ENCODE measurements at regions not wholly inside any gene's neighbourhood (a gene's known extent, or its start where the extent isn't known, plus 50 kb on each side); places are given as distances from the start of the nearest gene placed in this dataset.

DNA sequence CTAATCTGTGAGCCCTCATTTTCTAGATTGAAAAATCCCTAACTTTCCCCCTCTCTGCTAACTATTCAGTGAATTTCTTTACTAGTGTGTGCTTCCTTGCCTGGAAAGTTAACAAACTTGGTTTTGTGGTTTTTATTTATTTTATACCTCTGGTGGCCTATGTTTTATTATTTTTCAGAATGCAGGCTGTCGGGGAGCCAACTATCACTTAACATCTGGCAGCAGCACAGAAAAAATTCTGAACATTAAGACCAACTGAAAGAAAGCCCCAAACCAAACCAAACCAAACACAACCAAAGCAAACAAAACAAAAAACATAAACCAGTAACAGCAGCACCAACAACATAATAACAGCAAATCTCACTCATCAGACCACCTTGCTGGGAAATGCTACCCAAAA, 109.0 kb upstream of the KL start:
- no peak for DNase-seq (ENCODE audit: low read depth in 2 of 2)

DNA sequence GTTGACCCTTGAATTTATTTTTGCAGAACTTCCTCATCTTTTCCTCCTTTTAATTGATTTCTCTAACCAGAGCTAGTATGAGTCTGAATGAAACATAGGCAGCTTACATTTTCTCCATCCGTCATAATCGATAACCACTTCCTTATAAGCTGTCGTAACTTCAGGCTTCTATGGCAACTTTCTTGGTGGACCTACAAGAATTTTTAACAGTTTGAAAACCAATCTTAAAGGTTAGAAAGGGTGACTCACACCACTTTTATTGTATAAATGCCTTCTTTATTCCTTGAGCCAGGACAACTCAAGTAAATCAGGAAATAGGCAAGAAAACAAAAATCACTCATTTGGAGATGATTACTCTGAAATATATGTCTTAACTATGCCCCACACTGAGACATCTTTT, 105.7 kb upstream of the KL start:
- no peak for DNase-seq (ENCODE audit: low read depth in 2 of 2)

GRCh38 chr13:32911506-32911905, 104.7 kb upstream of the KL start:
- DNase-seq (ENCODE audit: low read depth in 2 of 2): no peak

GRCh38 chr13:32914686-32915085, 101.5 kb upstream of the KL start:
- DNase-seq (ENCODE audit: low read depth in 2 of 2): no peak

- no peak for DNase-seq (ENCODE audit: low read depth in 2 of 2)
Measured at GRCh38 chr13:32917504-32917903, 98.7 kb upstream of the KL start.

- DNase-seq (ENCODE audit: low read depth in 2 of 2): no peak
Measured at GRCh38 chr13:32923725-32924124, 92.5 kb upstream of the KL start.

DNA sequence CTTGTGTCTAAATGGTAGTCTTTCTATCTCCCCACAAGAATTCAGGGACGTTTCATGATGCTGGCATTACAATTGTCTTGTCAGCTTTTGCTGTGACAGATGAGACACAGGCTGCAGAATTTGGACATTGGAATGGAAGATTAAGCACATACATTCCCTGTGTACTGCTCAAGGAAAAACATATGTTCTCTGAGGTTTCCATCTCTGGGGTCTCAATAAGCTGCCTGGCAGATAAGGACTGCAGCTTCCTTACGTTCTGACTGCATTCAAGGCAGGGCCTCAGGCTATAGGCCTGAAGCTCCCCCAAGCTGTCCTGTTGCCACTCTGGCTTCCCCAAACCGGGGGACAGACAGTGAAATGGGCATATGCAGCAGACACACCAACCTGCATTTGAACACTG, 91.3 kb upstream of the KL start:
- DNase-seq (ENCODE audit: low read depth in 2 of 2): no peak

- DNase-seq (ENCODE audit: low read depth in 2 of 2): no peak
Measured at GRCh38 chr13:32925506-32925905, 90.7 kb upstream of the KL start.

- DNase-seq (ENCODE audit: low read depth in 2 of 2): no peak
Measured at GRCh38 chr13:32932376-32932775, 83.8 kb upstream of the KL start.

GRCh38 chr13:32936716-32937115, 79.5 kb upstream of the KL start:
- no peak for DNase-seq (ENCODE audit: low read depth in 2 of 2)

DNA sequence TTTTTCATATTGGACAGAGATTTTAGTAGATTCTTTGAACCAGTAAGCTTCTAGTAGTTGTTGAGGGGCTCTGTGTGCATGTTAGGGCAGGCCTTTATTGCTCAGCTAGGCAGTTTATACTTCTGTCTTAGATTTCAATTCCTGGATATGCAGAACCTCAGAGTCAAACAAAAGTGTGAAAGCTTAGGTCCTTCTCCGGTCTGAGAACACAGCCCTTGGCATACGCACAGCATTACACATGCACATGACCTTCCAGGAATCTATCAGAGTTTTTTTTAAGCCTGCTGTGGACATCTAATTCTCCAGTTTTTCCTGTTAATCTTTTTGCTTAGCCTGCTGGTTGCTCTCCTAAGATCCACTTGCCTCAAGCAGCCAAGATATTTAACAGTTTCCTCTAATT, 77.9 kb upstream of the KL start:
- DNase-seq (ENCODE audit: low read depth in 2 of 2): no peak

- DNase-seq (ENCODE audit: low read depth in 2 of 2): no peak
Measured at GRCh38 chr13:32938907-32939306, 77.3 kb upstream of the KL start.

GRCh38 chr13:32940601-32941000, 75.6 kb upstream of the KL start:
- DNase-seq (ENCODE audit: low read depth in 2 of 2): no peak

DNA sequence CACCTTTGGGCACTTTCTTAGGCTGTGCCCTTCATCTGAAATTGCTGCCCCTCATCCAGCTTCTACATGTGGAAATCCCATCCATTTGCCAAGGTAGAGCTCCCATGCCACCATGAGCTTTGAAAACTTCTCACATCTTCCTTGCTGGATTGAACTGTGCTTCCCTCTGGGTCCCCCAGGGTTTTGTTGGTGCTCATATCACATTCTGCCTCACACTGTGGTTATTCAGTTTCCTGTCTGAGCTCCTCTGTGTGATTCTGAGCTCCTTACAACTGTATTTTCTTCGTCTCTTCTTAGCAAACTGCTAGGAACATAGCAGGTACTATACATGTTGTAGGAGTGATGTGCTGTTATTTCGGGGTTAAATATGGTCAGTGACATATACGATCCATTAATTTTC, 74.9 kb upstream of the KL start:
- DNase-seq (ENCODE audit: low read depth in 2 of 2): no peak

DNA sequence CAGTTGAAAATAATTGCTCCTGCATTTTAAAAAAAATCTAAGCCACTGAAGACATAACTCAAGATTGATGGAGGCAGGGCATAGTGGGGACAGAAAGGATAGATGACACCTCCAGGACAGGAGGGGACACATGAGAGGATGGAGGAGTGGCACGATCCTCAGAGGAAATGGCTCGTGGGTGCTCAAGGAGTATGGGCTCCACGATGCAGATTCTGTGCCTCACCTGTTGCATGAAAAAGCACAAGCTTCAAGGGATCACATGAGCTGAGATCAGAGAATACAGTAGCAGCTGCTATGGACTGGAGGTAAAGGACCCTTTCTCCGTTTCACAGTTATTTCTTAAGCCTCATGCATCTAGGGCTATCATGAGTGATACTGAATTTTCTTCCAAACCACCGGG, 69.7 kb upstream of the KL start:
- no peak for DNase-seq (ENCODE audit: low read depth in 2 of 2)

- no peak for DNase-seq (ENCODE audit: low read depth in 2 of 2)
Measured at GRCh38 chr13:32947411-32948276, 68.6 kb upstream of the KL start.

DNA sequence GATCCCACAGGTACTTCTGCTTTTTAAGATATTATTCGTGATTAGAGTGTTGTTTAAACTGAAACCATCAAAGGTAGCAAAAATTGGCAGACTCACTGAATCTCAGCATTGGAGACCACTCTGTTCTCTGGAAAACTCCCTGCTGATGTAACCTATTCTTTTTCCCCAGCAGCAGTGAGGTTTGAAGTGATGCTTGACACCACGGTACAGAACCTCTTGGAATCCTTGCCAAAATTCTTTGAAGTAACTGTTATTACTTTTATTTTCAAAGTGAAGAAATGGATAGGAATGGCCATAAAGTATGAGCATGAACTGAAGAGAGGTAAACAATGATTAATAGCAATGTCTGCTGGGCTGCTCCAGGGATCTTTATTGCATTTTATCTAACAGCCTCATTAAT, 66.4 kb upstream of the KL start:
- no peak for DNase-seq (ENCODE audit: low read depth in 2 of 2)

DNA sequence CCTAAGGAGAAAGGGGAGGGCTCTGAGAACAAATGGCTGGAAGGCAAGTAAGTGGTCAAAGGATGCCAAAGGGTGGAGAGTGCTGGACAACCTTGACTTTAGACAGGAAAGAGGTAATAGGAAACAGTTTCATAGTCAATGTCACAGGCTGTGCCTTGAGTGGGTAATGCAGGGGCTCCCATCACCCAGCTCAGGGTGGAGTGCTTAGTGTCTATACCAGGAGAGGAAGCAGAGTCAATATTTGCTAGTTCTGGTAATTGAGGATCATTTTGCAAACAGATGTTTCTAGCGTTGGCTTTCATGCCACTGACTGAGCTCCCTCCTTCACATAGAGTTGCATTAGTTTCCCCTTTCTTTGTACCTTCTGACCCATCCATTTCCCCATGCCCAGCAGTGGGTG, 64.6 kb upstream of the KL start:
- no peak for DNase-seq (ENCODE audit: low read depth in 2 of 2)

DNA sequence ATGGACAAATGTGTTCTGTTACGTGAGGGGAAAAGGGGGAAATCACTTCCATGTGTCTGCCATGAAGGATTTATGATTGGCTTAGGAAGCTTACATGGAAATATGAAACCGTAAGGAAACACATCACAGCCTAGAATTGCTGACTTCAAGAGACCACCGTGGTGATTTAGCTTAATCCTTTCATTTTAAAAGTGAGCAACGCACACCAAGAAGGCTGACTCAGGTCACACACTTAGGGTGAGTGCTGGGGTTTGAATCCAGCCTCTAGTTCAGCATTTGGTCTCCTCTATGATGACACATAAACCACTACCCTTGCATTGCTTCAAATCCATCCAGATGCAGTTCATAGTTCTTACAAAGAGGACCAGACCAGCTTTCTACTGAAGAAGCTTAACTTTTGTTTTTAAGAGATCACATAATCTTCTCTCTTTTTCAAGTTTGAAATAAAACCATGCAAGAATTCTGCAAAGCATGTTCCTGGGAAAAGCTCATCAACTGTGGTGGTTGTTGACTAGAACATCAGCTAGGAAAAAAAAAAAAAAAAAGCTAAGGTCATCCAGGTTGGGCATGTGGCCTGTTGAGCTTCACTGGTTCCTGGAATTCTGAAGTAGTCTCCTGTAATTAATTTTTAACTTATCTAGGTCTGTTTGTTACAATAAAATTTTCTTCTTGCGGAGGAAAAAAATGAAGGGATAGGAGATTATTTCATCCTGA, 60.2 kb upstream of the KL start:
- no peak for DNase-seq (ENCODE audit: low read depth in 2 of 2)

DNA sequence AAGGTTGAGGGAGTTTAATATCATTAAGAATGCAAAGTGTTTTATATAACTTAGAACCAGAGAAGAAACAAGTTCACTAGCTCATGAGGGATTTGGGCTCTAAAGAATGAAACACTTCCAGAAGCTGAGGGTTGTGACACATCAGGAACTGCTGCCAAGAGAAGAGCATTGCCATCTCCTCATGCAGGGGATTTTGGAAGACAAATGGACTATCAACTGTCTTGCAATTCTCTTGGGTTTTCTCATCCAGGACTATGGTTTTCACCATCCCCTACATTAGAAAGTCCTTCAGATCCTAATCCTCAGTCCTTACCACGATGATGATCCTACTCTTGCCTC, 59.7 kb upstream of the KL start:
- DNase-seq (ENCODE audit: low read depth in 2 of 2): no peak

GRCh38 chr13:32960626-32961025, 55.6 kb upstream of the KL start:
- DNase-seq (ENCODE audit: low read depth in 2 of 2): no peak

- DNase-seq (ENCODE audit: low read depth in 2 of 2): no peak
Measured at GRCh38 chr13:32961724-32962123, 54.5 kb upstream of the KL start.

DNA sequence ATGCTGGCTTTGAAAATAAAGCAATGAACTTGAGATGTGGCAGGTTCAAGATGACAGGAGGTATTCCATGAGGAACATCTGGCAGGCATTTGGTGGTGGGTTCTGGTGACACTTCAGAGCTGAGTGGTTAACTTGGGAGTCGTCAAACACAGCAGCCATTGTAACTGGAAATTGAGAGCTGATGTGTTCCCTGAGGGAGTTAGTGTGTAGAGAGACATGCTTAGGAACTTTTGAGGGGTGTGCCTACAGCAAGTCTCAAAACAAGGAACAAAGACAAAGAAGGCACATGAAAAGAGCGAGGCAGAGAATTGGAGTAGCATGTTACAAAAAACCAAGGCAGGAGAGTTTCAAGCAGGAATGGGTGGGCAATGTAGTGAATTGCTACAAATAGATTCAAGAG, 53.9 kb upstream of the KL start:
- DNase-seq (ENCODE audit: low read depth in 2 of 2): no peak

- DNase-seq (ENCODE audit: low read depth in 2 of 2): no peak
Measured at GRCh38 chr13:32964987-32965386, 51.2 kb upstream of the KL start.
